Activated CD8-positive, alpha-beta memory T cell treated with anti-CD3 and anti-CD28 coated beads, Interleukin-2, amount 10 ng/mL, durations not matched to agents 7 days and 5 days (primary cell): ENCODE measurements at regions not wholly inside any gene's neighbourhood (a gene's known extent, or its start where the extent isn't known, plus 50 kb on each side); places are given as distances from the start of the nearest gene placed in this dataset.

Source experiments
- ATAC-seq: fragments of 150-1000 bp; cut with Tn5 transposase; one replicate; pipeline ENCODE4 v1.10.0; 2021; ENCODE audit warnings: moderate library complexity
- CTCF ChIA-PET: fragments of 350-600 bp; sonication (Branson Sonifier 250); formaldehyde crosslinking; loops from one replicate; lab custom pipeline; 2021; ENCODE audit warnings: antibody characterized with exemption; lab: Charles Lee
- DNase-seq: peaks from one replicate; pipeline ENCODE4 v3.0.0-alpha.2; 2020
- H3K27ac Mint-ChIP-seq: one replicate; pipeline ENCODE4 v1.8.0; 2021; ENCODE audit warnings: mild to moderate bottlenecking, mixed read lengths
- H3K27me3 Mint-ChIP-seq: one replicate; pipeline ENCODE4 v1.8.0; 2021; ENCODE audit warnings: mixed read lengths
- H3K36me3 Mint-ChIP-seq: one replicate; pipeline ENCODE4 v1.8.0; 2021; ENCODE audit warnings: mild to moderate bottlenecking, mixed read lengths
- H3K4me1 Mint-ChIP-seq: one replicate; pipeline ENCODE4 v1.8.0; 2021; ENCODE audit warnings: mixed read lengths
- H3K4me3 Mint-ChIP-seq: one replicate; pipeline ENCODE4 v1.8.0; 2021; ENCODE audit warnings: mild to moderate bottlenecking, moderate library complexity, mixed read lengths
- H3K9me3 Mint-ChIP-seq: one replicate; pipeline ENCODE4 v1.8.0; 2022; ENCODE audit warnings: low read depth, mixed read lengths

DNA sequence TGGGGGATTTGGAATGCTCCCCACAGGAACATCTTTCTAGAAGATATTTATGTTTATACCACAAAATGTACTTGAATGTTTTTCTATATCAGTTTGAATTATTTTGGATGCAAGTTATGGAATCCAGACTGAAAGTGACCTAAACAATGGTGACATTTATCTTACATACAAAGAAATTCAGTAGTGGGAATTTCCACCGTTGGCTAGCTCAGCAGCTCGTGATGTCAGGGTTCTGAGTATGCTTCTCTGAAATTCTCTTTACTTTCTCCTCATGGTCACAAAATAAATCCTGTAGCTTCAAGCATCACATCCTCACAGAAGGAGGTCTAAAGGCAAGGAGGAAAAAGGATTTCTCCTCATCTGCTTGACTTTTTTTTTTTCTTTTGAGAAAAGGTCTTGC is 105.3 kb downstream of the AKAIN1 start:
- ATAC-seq (no peak), DNase-seq (no peak)
- no peaks in the 10 kb centered on the region for H3K36me3 Mint-ChIP-seq
- H3K27me3 Mint-ChIP-seq: no peaks in the 10 kb centered on the region
- no peak overlapping the region for H3K27ac Mint-ChIP-seq
- H3K4me3 Mint-ChIP-seq: no peak overlapping the region
- no peaks in the 10 kb centered on the region for H3K9me3 Mint-ChIP-seq
- H3K4me1 Mint-ChIP-seq: no peaks in the 10 kb centered on the region
- CTCF ChIA-PET: no interaction called here

DNA sequence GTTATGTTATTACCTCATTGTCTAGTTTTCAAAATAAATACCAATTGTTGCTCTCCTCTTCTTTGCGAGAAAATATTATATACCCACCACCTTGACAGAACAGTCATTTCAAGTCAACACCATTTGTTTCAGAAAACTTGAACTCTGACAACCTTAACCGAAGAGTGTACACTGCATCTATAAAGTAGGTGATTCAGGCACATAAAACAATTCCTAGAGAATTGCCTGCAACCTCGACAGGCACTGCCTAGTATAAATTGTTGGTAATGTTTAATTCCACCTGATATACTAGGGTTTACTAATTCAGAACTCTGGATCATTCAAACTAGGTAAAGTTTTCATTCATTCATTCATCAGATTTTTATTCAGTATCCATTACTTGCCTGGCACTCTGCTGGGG is 121.8 kb downstream of the AKAIN1 start:
- Mint-ChIP-seq H3K36me3 (no peaks in the 10 kb centered on the region), H3K4me1 (no peaks in the 10 kb centered on the region), H3K4me3 (no peak overlapping the region), H3K9me3 (no peaks in the 10 kb centered on the region), H3K27me3 (peaks cover 6% of the 10 kb centered on the region), H3K27ac (no peak overlapping the region)
- CTCF ChIA-PET: no interaction called here
- ATAC-seq: no peak
- no peak for DNase-seq

DNA sequence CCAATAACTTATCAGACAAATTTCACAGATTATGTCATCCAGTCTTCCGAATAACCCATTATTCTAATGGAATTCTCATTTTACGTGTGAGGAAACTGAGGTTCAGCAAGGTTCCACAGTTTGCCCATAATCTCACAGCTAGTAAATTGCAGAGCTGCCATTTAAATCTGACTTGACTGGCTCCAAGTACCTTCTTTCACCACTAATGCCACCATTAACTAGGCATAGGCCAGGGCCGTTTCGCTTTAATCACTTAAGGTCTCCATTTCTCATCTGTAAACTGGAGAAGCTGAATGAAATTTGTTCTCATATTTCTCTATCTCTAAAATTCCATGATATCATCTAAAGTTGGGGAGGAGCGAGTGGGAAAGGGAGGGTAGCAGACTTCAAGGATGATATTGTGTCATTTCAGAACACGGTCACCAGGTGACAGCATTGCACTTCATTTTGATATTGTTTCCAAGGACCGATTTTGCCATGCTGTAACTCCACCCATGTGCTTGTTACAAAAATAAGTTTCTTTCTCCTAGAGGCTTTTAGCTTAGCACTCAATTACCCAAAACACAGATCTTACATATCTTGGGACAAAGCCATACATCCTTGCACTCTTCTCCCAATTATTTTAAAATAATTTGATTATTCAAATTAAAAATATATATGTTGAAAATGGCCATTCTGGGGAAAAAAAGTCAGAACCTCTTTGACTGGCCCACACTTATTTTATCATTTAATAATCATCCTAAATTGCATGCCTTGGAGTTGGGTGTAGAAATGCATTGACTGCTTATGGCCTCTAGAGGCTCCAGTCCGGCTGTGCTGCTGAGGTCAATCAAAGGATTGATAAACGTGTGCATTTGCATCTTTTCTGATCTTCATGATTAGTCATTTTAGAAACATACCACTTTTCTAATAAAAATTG is 123.8 kb downstream of the AKAIN1 start:
- H3K27ac Mint-ChIP-seq: no peak overlapping the region
- H3K4me1 Mint-ChIP-seq: no peaks in the 10 kb centered on the region
- ATAC-seq (no peak), DNase-seq (peak; percentile 41)
- no peaks in the 10 kb centered on the region for H3K9me3 Mint-ChIP-seq
- CTCF ChIA-PET: interaction anchor here (1.1 kb wide), 1 partner anchor 8 kb away, joined by 3 read pairs; no protein-coding TSS in a partner anchor
- no peaks in the 10 kb centered on the region for H3K36me3 Mint-ChIP-seq
- peaks cover 6% of the 10 kb centered on the region for H3K27me3 Mint-ChIP-seq
- H3K4me3 Mint-ChIP-seq: no peak overlapping the region

DNA sequence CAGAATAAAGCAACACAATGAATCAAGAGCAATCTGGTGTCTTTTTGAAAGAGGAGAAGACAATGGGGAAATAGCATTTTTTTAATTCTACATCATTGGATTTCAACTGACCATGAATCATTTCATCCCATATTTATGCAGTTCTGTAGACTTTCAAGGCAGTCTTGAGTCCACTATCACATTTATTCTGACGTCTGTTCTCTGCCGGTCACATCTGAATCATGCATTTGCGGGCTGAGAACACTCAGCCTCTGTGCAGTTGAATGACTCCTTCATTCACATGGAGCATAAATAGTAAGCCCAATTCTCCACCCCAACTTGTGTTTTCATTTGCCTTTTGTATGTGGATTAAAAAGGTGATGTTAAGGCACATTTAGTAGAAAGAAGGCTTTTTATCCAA is 128.2 kb downstream of the AKAIN1 start:
- CTCF ChIA-PET: no interaction called here
- DNase-seq (no peak), ATAC-seq (no peak)
- no peaks in the 10 kb centered on the region for H3K27me3 Mint-ChIP-seq
- no peak overlapping the region for H3K27ac Mint-ChIP-seq
- no peaks in the 10 kb centered on the region for H3K36me3 Mint-ChIP-seq
- no peaks in the 10 kb centered on the region for H3K9me3 Mint-ChIP-seq
- no peaks in the 10 kb centered on the region for H3K4me1 Mint-ChIP-seq
- no peak overlapping the region for H3K4me3 Mint-ChIP-seq

DNA sequence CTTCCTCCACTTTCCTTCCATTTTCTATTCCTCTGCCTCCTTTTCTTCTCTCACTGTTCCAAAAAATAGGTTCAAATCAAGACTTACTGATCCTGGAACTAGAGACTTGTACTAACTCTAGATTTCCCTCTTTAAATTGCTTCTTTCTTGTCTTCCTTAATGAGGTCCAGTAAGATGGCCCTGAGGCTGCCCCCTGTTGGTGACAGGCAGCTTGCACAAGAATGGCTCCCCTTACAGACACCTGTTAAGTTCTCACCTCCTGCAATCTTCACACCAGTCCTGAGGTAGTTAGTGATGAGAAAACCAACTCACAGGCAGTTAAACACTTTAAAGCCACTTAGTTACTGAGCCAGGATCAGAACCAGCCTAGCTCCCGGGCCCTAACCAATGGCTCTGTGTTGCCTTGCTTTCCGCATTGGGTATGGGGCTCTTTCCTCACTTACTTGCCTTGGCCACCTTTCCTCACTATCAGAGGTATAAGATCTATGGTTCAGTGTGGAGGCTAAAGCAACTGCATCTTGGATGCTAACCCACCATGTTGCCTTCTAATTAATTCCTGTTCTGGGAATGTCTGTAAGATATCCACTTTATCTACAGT is 130.6 kb downstream of the AKAIN1 start:
- CTCF ChIA-PET: no interaction called here

DNA sequence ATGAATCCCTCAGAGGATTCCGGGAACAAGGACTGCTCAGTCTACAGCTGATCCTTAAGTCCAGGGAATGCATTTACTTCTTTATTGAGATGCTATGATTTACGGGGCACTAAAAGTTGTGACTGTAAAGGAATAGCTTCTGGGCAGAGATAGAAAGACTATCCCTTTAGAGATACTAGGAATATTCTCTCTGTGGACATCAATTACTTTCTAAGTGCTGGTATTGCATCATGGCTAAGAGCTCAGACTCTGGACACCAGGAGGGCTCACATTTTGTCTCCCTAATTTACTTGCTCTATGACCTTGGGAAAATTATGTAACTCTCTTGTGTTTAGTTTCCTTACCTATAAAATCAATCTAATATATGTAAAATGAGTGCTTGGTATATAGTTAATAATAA is 131.4 kb downstream of the AKAIN1 start:
- Mint-ChIP-seq H3K4me3 (no peak overlapping the region), H3K27me3 (no peaks in the 10 kb centered on the region), H3K9me3 (no peaks in the 10 kb centered on the region), H3K36me3 (no peaks in the 10 kb centered on the region), H3K27ac (no peak overlapping the region), H3K4me1 (no peaks in the 10 kb centered on the region)
- no peak for ATAC-seq
- no peak for DNase-seq
- CTCF ChIA-PET: interaction anchor here (1.1 kb wide), 1 partner anchor 8 kb away, joined by 3 read pairs; no protein-coding TSS in a partner anchor

More for the DNA sequence above, 130.6 kb downstream of the AKAIN1 start:
- Mint-ChIP-seq H3K27me3 (no peaks in the 10 kb centered on the region), H3K27ac (no peak overlapping the region), H3K4me1 (no peaks in the 10 kb centered on the region), H3K9me3 (no peaks in the 10 kb centered on the region), H3K36me3 (no peaks in the 10 kb centered on the region), H3K4me3 (no peak overlapping the region)
- no peak for DNase-seq
- ATAC-seq: no peak

DNA sequence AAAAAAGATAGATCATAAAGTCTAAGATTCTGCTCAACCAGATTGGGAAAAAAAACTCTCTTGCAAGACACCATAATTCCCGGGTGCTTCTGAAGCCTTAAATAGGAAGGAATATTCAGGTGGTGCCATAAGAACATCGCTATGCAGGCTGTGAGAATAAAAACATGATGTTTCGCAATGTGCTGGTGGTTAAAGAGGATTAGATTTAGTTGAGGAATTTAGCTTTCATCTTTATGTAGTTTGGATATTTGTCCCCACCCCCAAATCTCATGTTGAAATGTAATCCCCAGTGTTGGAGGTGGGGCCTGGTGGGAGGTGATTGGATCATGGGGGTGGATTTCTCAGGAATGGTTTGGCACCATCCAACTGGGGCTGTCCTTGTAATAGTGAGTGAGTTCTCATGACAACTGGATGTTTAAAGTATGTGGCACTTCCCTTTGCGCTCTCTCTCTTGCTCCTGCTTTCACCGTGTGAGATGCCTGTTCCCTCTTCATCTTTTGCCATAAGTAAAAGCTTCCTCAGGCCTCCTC is 132.2 kb downstream of the AKAIN1 start:
- no peak overlapping the region for H3K27ac Mint-ChIP-seq
- H3K4me1 Mint-ChIP-seq: no peaks in the 10 kb centered on the region
- CTCF ChIA-PET: interaction anchor here (1.1 kb wide), 1 partner anchor 9 kb away, joined by 3 read pairs; no protein-coding TSS in a partner anchor
- DNase-seq (no peak), ATAC-seq (no peak)
- H3K4me3 Mint-ChIP-seq: no peak overlapping the region
- no peaks in the 10 kb centered on the region for H3K9me3 Mint-ChIP-seq
- H3K27me3 Mint-ChIP-seq: no peaks in the 10 kb centered on the region
- H3K36me3 Mint-ChIP-seq: no peaks in the 10 kb centered on the region

DNA sequence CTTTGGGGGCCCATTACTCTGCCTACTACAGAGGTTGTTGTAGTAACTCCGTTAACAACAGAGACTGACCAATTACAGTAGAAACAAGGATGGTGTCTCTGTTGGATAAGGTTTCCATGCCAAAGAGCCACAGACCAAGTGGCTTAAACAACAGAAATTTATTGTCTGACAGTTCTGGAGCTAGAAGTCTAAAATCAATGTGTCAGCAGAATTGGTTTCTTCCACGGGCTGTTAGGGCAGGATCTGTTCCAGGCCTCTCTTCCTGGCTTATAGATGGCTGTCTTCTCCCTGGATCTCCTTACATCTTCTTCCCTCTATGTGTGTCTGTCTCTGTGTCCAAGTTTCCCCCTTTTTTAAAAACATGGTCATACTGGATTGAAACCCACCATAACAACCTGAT is 135.3 kb downstream of the AKAIN1 start:
- CTCF ChIA-PET: no interaction called here
- H3K9me3 Mint-ChIP-seq: no peaks in the 10 kb centered on the region
- peaks cover 4% of the 10 kb centered on the region for H3K27me3 Mint-ChIP-seq
- H3K4me1 Mint-ChIP-seq: peaks cover 8% of the 10 kb centered on the region
- H3K27ac Mint-ChIP-seq: no peak overlapping the region
- no peaks in the 10 kb centered on the region for H3K36me3 Mint-ChIP-seq
- DNase-seq: no peak
- H3K4me3 Mint-ChIP-seq: no peak overlapping the region
- no peak for ATAC-seq

DNA sequence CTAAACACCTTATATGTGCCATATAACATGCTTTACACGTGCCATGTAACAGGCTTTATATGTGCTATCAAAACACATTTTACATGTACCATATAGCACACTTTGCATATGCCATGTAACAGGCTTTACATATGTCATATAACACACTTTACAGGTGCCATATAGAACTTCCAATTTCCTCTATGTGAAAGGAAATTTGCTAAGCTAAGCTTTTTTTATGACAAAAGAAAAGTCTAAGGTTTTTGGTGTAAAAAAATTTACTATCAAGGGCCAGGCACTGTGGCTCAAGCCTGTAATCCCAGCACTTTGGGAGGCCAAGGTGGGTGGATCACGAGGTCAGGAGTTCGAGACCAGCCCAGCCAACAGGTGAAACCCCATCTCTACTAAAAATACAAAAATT is 136.5 kb downstream of the AKAIN1 start:
- peaks cover 4% of the 10 kb centered on the region for H3K27me3 Mint-ChIP-seq
- ATAC-seq (no peak), DNase-seq (no peak)
- H3K4me1 Mint-ChIP-seq: peaks cover 8% of the 10 kb centered on the region
- CTCF ChIA-PET: no interaction called here
- H3K9me3 Mint-ChIP-seq: no peaks in the 10 kb centered on the region
- no peak overlapping the region for H3K27ac Mint-ChIP-seq
- no peak overlapping the region for H3K4me3 Mint-ChIP-seq
- no peaks in the 10 kb centered on the region for H3K36me3 Mint-ChIP-seq

DNA sequence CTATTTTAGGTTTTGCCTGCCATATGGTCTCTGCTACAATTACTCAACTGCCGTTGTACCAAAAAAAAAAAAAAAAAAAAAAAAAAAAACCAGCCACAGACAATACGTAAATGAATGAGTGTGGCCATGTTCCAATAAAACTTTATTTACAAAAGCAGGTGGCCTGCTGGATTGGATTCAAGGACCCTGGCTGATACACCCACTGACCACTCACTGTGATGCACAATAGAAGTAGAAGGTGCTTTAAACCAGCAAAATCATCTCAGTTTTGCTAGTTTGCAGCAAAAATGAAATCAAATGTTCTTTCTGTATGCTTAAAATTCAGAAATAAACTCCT is 137.4 kb downstream of the AKAIN1 start:
- no peak overlapping the region for H3K4me3 Mint-ChIP-seq
- no peaks in the 10 kb centered on the region for H3K9me3 Mint-ChIP-seq
- H3K27me3 Mint-ChIP-seq: peaks cover 4% of the 10 kb centered on the region

DNA sequence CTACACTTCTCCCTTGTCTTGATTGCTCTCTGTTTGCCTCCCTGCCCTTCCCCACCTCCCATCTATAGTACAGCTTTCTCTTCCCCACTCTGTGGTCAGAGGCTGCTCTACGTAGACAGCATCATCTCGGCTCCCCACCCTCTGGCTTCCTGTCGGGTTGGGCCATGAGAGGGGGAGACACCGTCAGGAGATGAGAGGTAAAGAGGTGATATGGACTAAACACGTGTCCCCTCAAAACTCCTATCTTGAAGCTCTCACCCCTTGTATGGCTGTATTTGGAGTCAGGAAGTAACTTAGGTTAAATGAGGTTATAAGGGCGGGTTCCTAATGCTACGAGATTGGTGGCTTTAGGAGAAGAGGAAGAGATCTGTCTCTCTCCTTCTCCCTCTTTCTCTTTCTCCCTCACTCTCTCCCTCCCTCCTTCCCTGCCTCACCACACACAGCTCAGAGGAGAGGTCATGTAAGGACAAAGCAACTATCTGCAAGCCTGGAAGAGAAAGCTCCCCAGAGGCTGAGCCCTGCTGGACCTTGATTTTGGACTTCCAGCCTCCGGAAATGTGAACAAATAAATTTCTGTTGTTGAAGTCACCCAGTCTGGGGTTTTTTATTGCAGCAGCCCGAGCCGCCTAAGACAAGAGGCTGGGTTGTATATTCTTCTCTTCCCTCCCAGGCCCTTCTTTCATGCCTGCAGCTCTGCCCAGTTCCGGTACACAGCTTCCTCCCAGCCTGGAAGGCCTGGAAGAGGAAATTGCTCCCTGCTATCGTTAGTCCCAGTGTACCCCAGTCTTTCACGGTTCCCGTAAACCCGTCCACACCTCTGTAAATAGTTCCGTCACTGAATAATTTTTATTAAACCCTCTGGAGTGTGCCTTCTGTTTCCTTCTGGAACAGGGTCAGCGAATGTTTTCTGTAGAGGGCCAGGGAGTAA is 138.0 kb downstream of the AKAIN1 start:
- CTCF ChIA-PET: interaction anchor here (0.7 to 4.1 kb wide), 2 partner anchors 952 to 1288 kb away, joined by 4 to 28 read pairs; no protein-coding TSS in a partner anchor
- peaks cover 4% of the 10 kb centered on the region for H3K27me3 Mint-ChIP-seq
- no peak overlapping the region for H3K4me3 Mint-ChIP-seq
- ATAC-seq: peak; percentile 79
- no peaks in the 10 kb centered on the region for H3K9me3 Mint-ChIP-seq
- DNase-seq: peak; percentile 50
- no peaks in the 10 kb centered on the region for H3K36me3 Mint-ChIP-seq
- H3K27ac Mint-ChIP-seq: peak overlapping the region; percentile 18
- peaks cover 8% of the 10 kb centered on the region for H3K4me1 Mint-ChIP-seq

More for the DNA sequence above, 137.4 kb downstream of the AKAIN1 start:
- Mint-ChIP-seq H3K36me3 (no peaks in the 10 kb centered on the region), H3K4me1 (peaks cover 8% of the 10 kb centered on the region), H3K27ac (no peak overlapping the region)
- CTCF ChIA-PET: no interaction called here
- ATAC-seq (no peak), DNase-seq (no peak)

DNA sequence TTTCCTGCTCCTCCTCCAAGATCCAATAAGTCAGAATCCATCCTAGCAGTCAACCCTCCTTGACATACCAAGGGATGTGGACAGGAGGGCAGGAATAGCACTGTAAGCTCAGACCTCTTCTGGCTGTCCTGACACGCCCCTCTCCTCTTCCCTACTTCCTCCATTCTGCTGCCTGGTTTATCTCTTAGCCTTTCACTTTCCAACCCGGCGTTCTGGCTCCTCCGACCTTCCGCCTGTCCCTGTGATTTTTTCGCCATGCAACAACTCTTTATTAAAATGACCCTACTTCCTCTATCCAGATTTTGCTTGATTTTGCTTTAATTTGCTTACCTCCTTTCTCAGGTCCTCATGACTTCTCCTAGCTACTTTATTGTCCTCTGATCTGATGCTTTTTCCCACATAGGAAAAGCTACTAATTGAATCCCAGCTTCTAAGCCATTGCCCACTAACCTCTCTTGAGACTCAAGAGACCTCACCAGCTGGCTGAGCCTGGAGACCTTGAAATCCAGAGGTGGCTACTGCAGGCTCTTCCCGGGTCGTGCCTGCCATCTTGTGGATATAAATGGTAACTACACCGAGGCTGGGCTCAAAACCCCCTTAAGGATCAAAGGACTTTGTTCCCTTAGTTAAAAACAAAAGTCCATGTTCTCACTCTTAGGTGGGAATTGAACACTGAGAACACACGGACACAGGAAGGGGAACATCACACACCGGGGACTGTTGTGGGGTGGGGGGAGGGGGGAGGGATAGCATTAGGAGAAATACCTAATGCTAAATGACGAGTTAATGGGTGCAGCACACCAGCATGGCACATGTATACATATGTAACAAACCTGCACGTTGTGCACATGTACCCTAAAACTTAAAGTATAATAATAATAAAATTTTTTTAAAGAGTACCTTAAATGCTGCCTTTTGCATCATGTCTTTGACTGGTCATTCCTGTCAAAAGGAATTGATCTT is 139.4 kb downstream of the AKAIN1 start:
- CTCF ChIA-PET: interaction anchor here (0.7 to 4.1 kb wide), 4 partner anchors 9 to 1286 kb away, joined by 3 to 28 read pairs (median 6); no protein-coding TSS in a partner anchor
- H3K27ac Mint-ChIP-seq: no peak overlapping the region
- ATAC-seq: peak; percentile 55
- H3K36me3 Mint-ChIP-seq: no peaks in the 10 kb centered on the region
- peaks cover 8% of the 10 kb centered on the region for H3K4me1 Mint-ChIP-seq
- DNase-seq: peak; percentile 56
- peaks cover 4% of the 10 kb centered on the region for H3K27me3 Mint-ChIP-seq
- H3K4me3 Mint-ChIP-seq: no peak overlapping the region
- no peaks in the 10 kb centered on the region for H3K9me3 Mint-ChIP-seq
